HEK293 (cell line): ENCODE measurements at regions not wholly inside any gene's neighbourhood (a gene's known extent, or its start where the extent isn't known, plus 50 kb on each side); places are given as distances from the start of the nearest gene placed in this dataset.

Experiments
- CTCF ChIA-PET: fragments of 350-600 bp; formaldehyde crosslinking; extraction: SDS; loops from one replicate; lab custom pipeline; 2021; ENCODE audit warnings: antibody characterized with exemption; lab: Yijun Ruan, JAX
- POLR2A ChIA-PET: fragments of 300-600 bp; formaldehyde crosslinking; extraction: SDS; loops from one replicate; lab custom pipeline; 2020; ENCODE audit warnings: antibody characterized with exemption, inconsistent platforms; lab: Yijun Ruan, JAX
- H3K27ac ChIP-seq: fragments of 200-500 bp; sonication (Bioruptor generic); 2 replicates; pipeline ENCODE4 v1.5.1; 2014; ENCODE audit warnings: low read depth, low read length, control low read depth, inconsistent platforms; ENCODE audit errors: extremely low read depth
- H3K36me3 ChIP-seq, 2 experiments: fragments of 200-500 bp in 1 of 2; sonication (Bioruptor generic) in 1 of 2; 1 replicate in 1 of 2; 2 replicates in 1 of 2; pipeline ENCODE4 v1.5.1; 2014 to 2017; ENCODE audit warnings: inconsistent platforms in 2 of 2, low read length in 2 of 2; ENCODE audit not compliant: control insufficient read depth in 2 of 2, insufficient read depth in 1 of 2
- H3K4me1 ChIP-seq: fragments of 200-500 bp; sonication (Bioruptor generic); 2 replicates; pipeline ENCODE4 v1.5.1; 2014; ENCODE audit warnings: mild to moderate bottlenecking, low read length, inconsistent platforms; ENCODE audit not compliant: control insufficient read depth, insufficient read depth
- H3K4me3 ChIP-seq: 2 replicates; pipeline ENCODE4 v1.5.1; 2011; ENCODE audit warnings: low read depth, mild to moderate bottlenecking, control low read depth, low read length, moderate library complexity
- H3K9me3 ChIP-seq: fragments of 200-500 bp; sonication (Bioruptor generic); 2 replicates; pipeline ENCODE4 v1.5.1; 2014; ENCODE audit warnings: low read depth, low read length, inconsistent platforms; ENCODE audit not compliant: control insufficient read depth, insufficient read depth
- BCL11B ChIP-seq: fragments of 450-650 bp; formaldehyde crosslinking; IDR thresholded peaks from 2 replicates; pipeline ENCODE4 v1.5.1; 2016; ENCODE audit warnings: low read depth, missing biosample characterization, missing genetic modification characterization
- FEZF1 ChIP-seq: fragments of 450-650 bp; formaldehyde crosslinking; IDR thresholded peaks from 2 replicates; pipeline ENCODE4 v1.5.1; 2016; ENCODE audit warnings: missing biosample characterization, missing genetic modification characterization
- GLIS2 ChIP-seq: fragments of 450-650 bp; formaldehyde crosslinking; IDR thresholded peaks from 2 replicates; pipeline ENCODE4 v1.5.1; 2016; ENCODE audit warnings: missing biosample characterization, missing genetic modification characterization
- KLF16 ChIP-seq: fragments of 450-650 bp; formaldehyde crosslinking; IDR thresholded peaks from 2 replicates; pipeline ENCODE4 v1.5.1; 2017; ENCODE audit warnings: missing biosample characterization, missing genetic modification characterization
- PRDM1 ChIP-seq: fragments of 450-650 bp; formaldehyde crosslinking; IDR thresholded peaks from 2 replicates; pipeline ENCODE4; 2016; ENCODE audit warnings: missing biosample characterization, missing genetic modification characterization
- SP7 ChIP-seq: fragments of 450-650 bp; formaldehyde crosslinking; IDR thresholded peaks from 2 replicates; pipeline ENCODE4 v1.5.1; 2016; ENCODE audit warnings: missing biosample characterization, missing genetic modification characterization
- ZFHX2 ChIP-seq: fragments of 450-650 bp; formaldehyde crosslinking; conservative IDR thresholded peaks from 2 replicates; pipeline ENCODE4 v1.5.1; 2016; ENCODE audit warnings: missing biosample characterization, missing genetic modification characterization
- ZFP3 ChIP-seq: fragments of 450-650 bp; formaldehyde crosslinking; IDR thresholded peaks from 2 replicates; pipeline ENCODE4 v1.5.1; 2016; ENCODE audit warnings: low read depth, missing biosample characterization, missing genetic modification characterization
- ZFP69B ChIP-seq: fragments of 450-650 bp; formaldehyde crosslinking; IDR thresholded peaks from 2 replicates; pipeline ENCODE4 v1.5.1; 2016; ENCODE audit warnings: missing biosample characterization, missing genetic modification characterization
- ZNF133 ChIP-seq: fragments of 450-650 bp; formaldehyde crosslinking; IDR thresholded peaks from 2 replicates; pipeline ENCODE4 v1.5.1; 2016; ENCODE audit warnings: missing biosample characterization, missing genetic modification characterization
- ZNF146 ChIP-seq: fragments of 450-650 bp; formaldehyde crosslinking; IDR thresholded peaks from 2 replicates; pipeline ENCODE4 v1.5.1; 2016; ENCODE audit warnings: missing biosample characterization, missing genetic modification characterization
- ZNF280D ChIP-seq: fragments of 450-650 bp; formaldehyde crosslinking; IDR thresholded peaks from 2 replicates; pipeline ENCODE4 v1.5.1; 2016; ENCODE audit warnings: missing biosample characterization, missing genetic modification characterization
- ZNF398 ChIP-seq: fragments of 450-650 bp; formaldehyde crosslinking; IDR thresholded peaks from 2 replicates; pipeline ENCODE4 v1.5.1; 2017; ENCODE audit warnings: missing biosample characterization, missing genetic modification characterization
- ZNF548 ChIP-seq: fragments of 450-650 bp; formaldehyde crosslinking; IDR thresholded peaks from 2 replicates; pipeline ENCODE4 v1.5.1; 2016; ENCODE audit warnings: missing biosample characterization, missing genetic modification characterization
- ZNF639 ChIP-seq: fragments of 450-650 bp; formaldehyde crosslinking; IDR thresholded peaks from 2 replicates; pipeline ENCODE4 v1.5.1; 2016; ENCODE audit warnings: missing biosample characterization, missing genetic modification characterization
- ZNF654 ChIP-seq: fragments of 450-650 bp; formaldehyde crosslinking; IDR thresholded peaks from 2 replicates; pipeline ENCODE4 v1.5.1; 2016; ENCODE audit warnings: low read depth, missing biosample characterization, missing genetic modification characterization
- ZNF670 ChIP-seq: fragments of 450-650 bp; formaldehyde crosslinking; IDR thresholded peaks from 2 replicates; pipeline ENCODE4 v1.5.1; 2016; ENCODE audit warnings: missing biosample characterization, missing genetic modification characterization, low read depth
- ZSCAN4 ChIP-seq: fragments of 450-650 bp; formaldehyde crosslinking; IDR thresholded peaks from 2 replicates; pipeline ENCODE4 v1.5.1; 2017; ENCODE audit warnings: missing biosample characterization, missing genetic modification characterization
- ZSCAN5A ChIP-seq: fragments of 450-650 bp; formaldehyde crosslinking; IDR thresholded peaks from 2 replicates; pipeline ENCODE4 v1.5.1; 2016; ENCODE audit warnings: missing biosample characterization, missing genetic modification characterization

- H3K4me3 ChIP-seq = no peak overlapping the region
- CTCF ChIA-PET = no interaction called here
- H3K36me3 ChIP-seq = no peaks in the 10 kb centered on the region
- no peaks in the 10 kb centered on the region for H3K9me3 ChIP-seq
- no peaks in the 10 kb centered on the region for H3K4me1 ChIP-seq
- no peak for TF ChIP-seq ZFP3 (tag by site-specific recombination)
- no peak for TF ChIP-seq ZSCAN4
- TF ChIP-seq SP7 (tag by site-specific recombination) = no peak
- no peak for TF ChIP-seq KLF16 (tag by site-specific recombination)
- TF ChIP-seq ZNF654 (tag by site-specific recombination) = no peak
- no peak for TF ChIP-seq ZNF670 (tag by site-specific recombination)
- no peak for TF ChIP-seq BCL11B (tag by site-specific recombination)
- TF ChIP-seq ZNF280D (tag by site-specific recombination) = no peak
- no peak for TF ChIP-seq ZFP69B (tag by site-specific recombination)
- no peak for TF ChIP-seq ZNF639 (tag by site-specific recombination)
- TF ChIP-seq PRDM1 (tag by site-specific recombination) = no peak
- TF ChIP-seq ZNF398 (tag by site-specific recombination) = no peak
- no peak for TF ChIP-seq GLIS2 (tag by site-specific recombination)
- no peak for TF ChIP-seq ZNF146
- TF ChIP-seq ZNF133 (tag by site-specific recombination) = no peak
- TF ChIP-seq ZNF548 (tag by site-specific recombination) = no peak
- POLR2A ChIA-PET = no interaction called here
- no peak overlapping the region for H3K27ac ChIP-seq
Observed at GRCh38 chr2:61714210-61714609, 139.7 kb downstream of the FAM161A start.

GRCh38 chr2:61713457-61713856 lies 140.4 kb downstream of the FAM161A start:
- POLR2A ChIA-PET = no interaction called here
- Histone ChIP-seq H3K9me3 (no peaks in the 10 kb centered on the region), H3K4me1 (no peaks in the 10 kb centered on the region), H3K27ac (no peak overlapping the region), H3K36me3 (no peaks in the 10 kb centered on the region), H3K4me3 (no peak overlapping the region)
- CTCF ChIA-PET = no interaction called here
- TF ChIP-seq ZSCAN5A (tag by site-specific recombination) (no peak), ZNF398 (tag by site-specific recombination) (peak; percentile 40), ZFHX2 (tag by site-specific recombination) (peak; percentile 36; the same call in 1 of the 2 replicates), FEZF1 (tag by site-specific recombination) (no peak)
